ENCODE measurements at regions not wholly inside any gene's neighbourhood (a gene's known extent, or its start where the extent isn't known, plus 50 kb on each side); places are given as distances from the start of the nearest gene placed in this dataset.
A peak's percentile ranks its signal among the peaks of the same experiment; 100 is the strongest.
"Not testable (repeated sequence)": the region's sequence is repeated elsewhere in the genome, so short reads cannot be mapped to it uniquely, and the experiment has no call there.

DNA sequence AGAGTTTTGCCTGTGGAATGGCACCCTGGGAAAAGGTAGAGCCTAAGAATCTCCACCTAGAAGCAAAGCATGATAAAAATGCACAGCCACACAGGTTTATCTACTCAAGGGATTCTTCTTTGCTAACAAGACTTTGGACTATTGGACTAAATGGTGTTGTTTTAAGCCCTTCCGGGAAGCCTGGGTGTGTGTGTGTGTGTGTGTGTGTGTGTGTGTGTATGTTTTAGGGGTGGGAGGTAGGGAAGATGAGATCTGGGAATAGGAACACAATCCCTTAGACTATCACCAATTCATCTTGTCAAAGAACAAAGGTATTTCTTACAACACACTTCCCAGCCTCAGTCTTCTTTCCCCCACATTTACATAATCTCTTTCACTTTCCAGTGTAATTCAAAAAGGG lies 327.5 kb upstream of the FGF16 start:
- intact Hi-C loops (cut with DNase I) = no loop called here
- Histone ChIP-seq H3K27ac (no peak overlapping the region), H3K27me3 (no peaks in the 10 kb centered on the region), H3K36me3 (replicated peaks in 1 of 2) (no peaks in the 10 kb centered on the region), H3K4me3 (no peak overlapping the region), H3K4me1 (replicated peaks in 1 of 2) (no peaks in the 10 kb centered on the region), H3K9me3 (replicated peaks in 1 of 3) (no peaks in the 10 kb centered on the region)
- 35 to 79% (median 57%) methylated on average over 1 of the region's 1 CpG; no CpG with 5 or more reads in 1 of the 4 donors for WGBS, 4 donors
- TF ChIP-seq CTCF (IDR thresholded peaks at IDR 0.05) (no peak), POLR2A (IDR thresholded peaks at IDR 0.05) (no peak)
- DNase-seq = no peak

GRCh38 chrX:77123917-77124316 lies 323.3 kb upstream of the FGF16 start:
- WGBS, 4 donors = 78 to 94% (median 81%) methylated on average over 4 to 5 of the region's 5 CpGs
- H3K4me3 ChIP-seq; H3K4me1 ChIP-seq (replicated peaks in 1 of 2); H3K27me3 ChIP-seq; intact Hi-C loops (cut with DNase I); H3K27ac ChIP-seq; H3K9me3 ChIP-seq (replicated peaks in 1 of 3); H3K36me3 ChIP-seq (replicated peaks in 1 of 2); DNase-seq: not testable (repeated sequence)

- DNase-seq; H3K36me3 ChIP-seq (replicated peaks in 1 of 2); intact Hi-C loops (cut with DNase I); H3K4me3 ChIP-seq; H3K27ac ChIP-seq; H3K9me3 ChIP-seq (replicated peaks in 1 of 3); H3K4me1 ChIP-seq (replicated peaks in 1 of 2); H3K27me3 ChIP-seq: not testable (repeated sequence)
- 38 to 49% (median 45%) methylated on average over 2 of the region's 2 CpGs for WGBS, 4 donors
These were observed 319.6 kb upstream of the FGF16 start for GRCh38 chrX:77127571-77127970.

DNA sequence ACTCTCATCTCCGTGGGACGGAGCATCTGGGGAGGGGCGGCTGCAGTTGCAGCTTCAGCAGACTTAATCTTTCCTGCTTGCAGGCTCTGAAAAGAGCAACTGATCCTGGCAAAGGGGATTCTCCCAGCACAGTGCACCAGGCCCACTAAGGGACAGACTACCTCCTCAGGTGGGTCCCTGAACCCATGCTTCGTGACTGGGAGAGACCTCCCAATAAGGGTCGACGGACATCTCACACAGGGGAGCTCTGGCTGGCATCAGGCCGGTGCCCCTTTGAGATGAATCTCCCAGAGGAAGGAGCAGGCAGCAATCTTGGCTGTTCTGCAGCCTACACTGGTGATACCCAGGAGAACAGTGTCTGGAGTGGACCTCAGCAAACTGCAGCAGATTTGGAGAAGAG lies 303.3 kb upstream of the FGF16 start:
- Histone ChIP-seq H3K27me3 (peaks cover 24% of the 10 kb centered on the region), H3K9me3 (replicated peaks in 1 of 3) (no peaks in the 10 kb centered on the region), H3K4me3 (no peak overlapping the region), H3K4me1 (replicated peaks in 1 of 2) (no peaks in the 10 kb centered on the region), H3K27ac (no peak overlapping the region), H3K36me3 (replicated peaks in 1 of 2) (no peaks in the 10 kb centered on the region)
- WGBS, 4 donors = 76 to 88% (median 78%) methylated on average over 4 to 7 of the region's 7 CpGs
- DNase-seq = no peak
- intact Hi-C loops (cut with DNase I) = no loop called here
- TF ChIP-seq CTCF (IDR thresholded peaks at IDR 0.05) (no peak), POLR2A (IDR thresholded peaks at IDR 0.05) (no peak)

DNA sequence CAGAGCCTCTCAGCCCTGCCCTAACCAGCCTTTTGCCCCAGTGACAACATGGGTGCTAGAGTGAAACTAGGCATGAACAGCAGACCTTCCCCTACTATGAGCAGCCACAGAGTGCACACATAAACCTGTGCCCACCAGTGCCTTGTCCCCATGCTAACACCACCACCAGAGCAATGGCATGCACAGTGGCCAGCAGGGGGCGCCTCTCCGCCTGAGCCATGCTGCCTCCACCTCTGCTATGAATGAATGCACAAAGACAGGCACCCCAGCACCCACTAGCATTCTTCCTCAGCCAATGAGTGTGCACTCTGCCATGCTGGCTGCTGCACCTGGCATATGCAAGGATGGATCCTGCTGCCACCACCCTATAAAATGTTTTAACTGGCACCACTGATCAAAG lies 286.9 kb upstream of the FGF16 start:
- Histone ChIP-seq H3K27ac (no peak overlapping the region), H3K9me3 (replicated peaks in 1 of 3) (no peaks in the 10 kb centered on the region), H3K27me3 (no peaks in the 10 kb centered on the region), H3K36me3 (replicated peaks in 1 of 2) (no peaks in the 10 kb centered on the region), H3K4me1 (replicated peaks in 1 of 2) (no peaks in the 10 kb centered on the region), H3K4me3 (no peak overlapping the region)
- TF ChIP-seq POLR2A (IDR thresholded peaks at IDR 0.05) (no peak), CTCF (IDR thresholded peaks at IDR 0.05) (peak in 2 of 6 experiments; percentile 33 to 35)
- intact Hi-C loops (cut with DNase I) = no loop called here
- DNase-seq = peak in 2 of 7 donors; percentile 1 to 31
- WGBS, 4 donors = 13% methylated on average over 2 of the region's 2 CpGs; no CpG with 5 or more reads in 2 of the 4 donors

Data from adrenal gland (tissue), 9 donors.